ENCODE measurements at regions not wholly inside any gene's neighbourhood (a gene's known extent, or its start where the extent isn't known, plus 50 kb on each side); places are given as distances from the start of the nearest gene placed in this dataset.

- Histone ChIP-seq H3K27me3 (ENCODE audit: control insufficient read depth, insufficient read depth, low read length) (no peaks in the 10 kb centered on the region), H3K27ac (ENCODE audit: low read length) (no peak overlapping the region), H3K9me3 (ENCODE audit: control insufficient read depth, insufficient read depth, low read length) (no peaks in the 10 kb centered on the region), H3K4me1 (ENCODE audit: control insufficient read depth, insufficient read depth, low read length) (peaks cover 2% of the 10 kb centered on the region; the same call in 1 of the 2 replicates), H3K36me3 (ENCODE audit: control insufficient read depth, insufficient read depth, low read length) (no peaks in the 10 kb centered on the region), H3K4me3 (ENCODE audit: low read length) (no peak overlapping the region)
- no CpG with 5 or more reads among the region's 1 CpG for WGBS (ENCODE audit: insufficient coverage, insufficient read length)
- DNase-seq (ENCODE audit: low read depth, low spot score), result no peak
Observed at GRCh38 chr6:144820270-144820669, 535.1 kb downstream of the UTRN start.

GRCh38 chr6:144823131-144823530 is 538.0 kb downstream of the UTRN start:
- H3K4me3 ChIP-seq (ENCODE audit: low read length), result no peak overlapping the region
- WGBS (ENCODE audit: insufficient coverage, insufficient read length), result no CpG with 5 or more reads among the region's 4 CpGs
- H3K27ac ChIP-seq (ENCODE audit: low read length), result no peak overlapping the region
- H3K36me3 ChIP-seq (ENCODE audit: control insufficient read depth, insufficient read depth, low read length), result no peaks in the 10 kb centered on the region
- peaks cover 2% of the 10 kb centered on the region; the same call in 1 of the 2 replicates for H3K4me1 ChIP-seq (ENCODE audit: control insufficient read depth, insufficient read depth, low read length)
- no peaks in the 10 kb centered on the region for H3K27me3 ChIP-seq (ENCODE audit: control insufficient read depth, insufficient read depth, low read length)
- no peak for DNase-seq (ENCODE audit: low read depth, low spot score)
- no peaks in the 10 kb centered on the region for H3K9me3 ChIP-seq (ENCODE audit: control insufficient read depth, insufficient read depth, low read length)

GRCh38 chr6:144824018-144824417 is 538.9 kb downstream of the UTRN start:
- Histone ChIP-seq H3K4me1 (ENCODE audit: control insufficient read depth, insufficient read depth, low read length) (peaks cover 2% of the 10 kb centered on the region; the same call in 1 of the 2 replicates), H3K27ac (ENCODE audit: low read length) (no peak overlapping the region), H3K9me3 (ENCODE audit: control insufficient read depth, insufficient read depth, low read length) (no peaks in the 10 kb centered on the region), H3K27me3 (ENCODE audit: control insufficient read depth, insufficient read depth, low read length) (no peaks in the 10 kb centered on the region), H3K4me3 (ENCODE audit: low read length) (no peak overlapping the region), H3K36me3 (ENCODE audit: control insufficient read depth, insufficient read depth, low read length) (no peaks in the 10 kb centered on the region)
- DNase-seq (ENCODE audit: low read depth, low spot score), result no peak

GRCh38 chr6:144834426-144835038 is 549.4 kb downstream of the UTRN start:
- WGBS (ENCODE audit: insufficient coverage, insufficient read length), result no CpG with 5 or more reads among the region's 6 CpGs
- Histone ChIP-seq H3K4me1 (ENCODE audit: control insufficient read depth, insufficient read depth, low read length) (no peaks in the 10 kb centered on the region; the same call in 1 of the 2 replicates), H3K4me3 (ENCODE audit: low read length) (no peak overlapping the region), H3K27me3 (ENCODE audit: control insufficient read depth, insufficient read depth, low read length) (no peaks in the 10 kb centered on the region), H3K9me3 (ENCODE audit: control insufficient read depth, insufficient read depth, low read length) (no peaks in the 10 kb centered on the region), H3K27ac (ENCODE audit: low read length) (no peak overlapping the region), H3K36me3 (ENCODE audit: control insufficient read depth, insufficient read depth, low read length) (0 out of 2 replicates have a peak, but pooled peaks cover 4% of the 10 kb centered on the region)
- DNase-seq (ENCODE audit: low read depth, low spot score), result no peak

- H3K27ac ChIP-seq (ENCODE audit: low read length), result no peak overlapping the region
- H3K4me3 ChIP-seq (ENCODE audit: low read length), result no peak overlapping the region
- DNase-seq (ENCODE audit: low read depth, low spot score), result no peak
- H3K27me3 ChIP-seq (ENCODE audit: control insufficient read depth, insufficient read depth, low read length), result no peaks in the 10 kb centered on the region
- no peaks in the 10 kb centered on the region for H3K9me3 ChIP-seq (ENCODE audit: control insufficient read depth, insufficient read depth, low read length)
- WGBS (ENCODE audit: insufficient coverage, insufficient read length), result no CpG with 5 or more reads among the region's 6 CpGs
- H3K4me1 ChIP-seq (ENCODE audit: control insufficient read depth, insufficient read depth, low read length), result no peaks in the 10 kb centered on the region; the same call in 1 of the 2 replicates
- H3K36me3 ChIP-seq (ENCODE audit: control insufficient read depth, insufficient read depth, low read length), result 0 out of 2 replicates have a peak, but pooled peaks cover 4% of the 10 kb centered on the region
Observed at GRCh38 chr6:144835322-144835973, 550.3 kb downstream of the UTRN start.

GRCh38 chr6:144840619-144841018 is 555.5 kb downstream of the UTRN start:
- Histone ChIP-seq H3K4me3 (ENCODE audit: low read length) (no peak overlapping the region), H3K27ac (ENCODE audit: low read length) (no peak overlapping the region), H3K4me1 (ENCODE audit: control insufficient read depth, insufficient read depth, low read length) (no peaks in the 10 kb centered on the region), H3K9me3 (ENCODE audit: control insufficient read depth, insufficient read depth, low read length) (no peaks in the 10 kb centered on the region), H3K36me3 (ENCODE audit: control insufficient read depth, insufficient read depth, low read length) (0 out of 2 replicates have a peak, but pooled peaks cover 4% of the 10 kb centered on the region), H3K27me3 (ENCODE audit: control insufficient read depth, insufficient read depth, low read length) (no peaks in the 10 kb centered on the region)
- DNase-seq (ENCODE audit: low read depth, low spot score), result no peak
- WGBS (ENCODE audit: insufficient coverage, insufficient read length), result no CpG with 5 or more reads among the region's 10 CpGs

- WGBS (ENCODE audit: insufficient coverage, insufficient read length), result no CpG with 5 or more reads among the region's 1 CpG
- Histone ChIP-seq H3K4me3 (ENCODE audit: low read length) (no peak overlapping the region), H3K9me3 (ENCODE audit: control insufficient read depth, insufficient read depth, low read length) (no peaks in the 10 kb centered on the region), H3K27ac (ENCODE audit: low read length) (no peak overlapping the region), H3K27me3 (ENCODE audit: control insufficient read depth, insufficient read depth, low read length) (no peaks in the 10 kb centered on the region), H3K36me3 (ENCODE audit: control insufficient read depth, insufficient read depth, low read length) (no peaks in the 10 kb centered on the region), H3K4me1 (ENCODE audit: control insufficient read depth, insufficient read depth, low read length) (peaks cover 2% of the 10 kb centered on the region; the same call in 1 of the 2 replicates)
- DNase-seq (ENCODE audit: low read depth, low spot score), result no peak
Observed at GRCh38 chr6:144843701-144844100, 558.6 kb downstream of the UTRN start.

GRCh38 chr6:144844596-144844995 is 559.5 kb downstream of the UTRN start:
- H3K27ac ChIP-seq (ENCODE audit: low read length), result no peak overlapping the region
- no peak overlapping the region for H3K4me3 ChIP-seq (ENCODE audit: low read length)
- H3K9me3 ChIP-seq (ENCODE audit: control insufficient read depth, insufficient read depth, low read length), result no peaks in the 10 kb centered on the region
- no CpG with 5 or more reads among the region's 3 CpGs for WGBS (ENCODE audit: insufficient coverage, insufficient read length)
- H3K27me3 ChIP-seq (ENCODE audit: control insufficient read depth, insufficient read depth, low read length), result no peaks in the 10 kb centered on the region
- no peak for DNase-seq (ENCODE audit: low read depth, low spot score)
- H3K36me3 ChIP-seq (ENCODE audit: control insufficient read depth, insufficient read depth, low read length), result no peaks in the 10 kb centered on the region
- H3K4me1 ChIP-seq (ENCODE audit: control insufficient read depth, insufficient read depth, low read length), result peaks cover 2% of the 10 kb centered on the region; the same call in 1 of the 2 replicates

GRCh38 chr6:144845186-144845585 is 560.1 kb downstream of the UTRN start:
- no peaks in the 10 kb centered on the region for H3K36me3 ChIP-seq (ENCODE audit: control insufficient read depth, insufficient read depth, low read length)
- no peaks in the 10 kb centered on the region for H3K9me3 ChIP-seq (ENCODE audit: control insufficient read depth, insufficient read depth, low read length)
- no peak overlapping the region for H3K4me3 ChIP-seq (ENCODE audit: low read length)
- peaks cover 2% of the 10 kb centered on the region; the same call in 1 of the 2 replicates for H3K4me1 ChIP-seq (ENCODE audit: control insufficient read depth, insufficient read depth, low read length)
- H3K27me3 ChIP-seq (ENCODE audit: control insufficient read depth, insufficient read depth, low read length), result no peaks in the 10 kb centered on the region
- DNase-seq (ENCODE audit: low read depth, low spot score), result no peak
- no peak overlapping the region for H3K27ac ChIP-seq (ENCODE audit: low read length)

GRCh38 chr6:144847916-144848315 is 562.8 kb downstream of the UTRN start:
- Histone ChIP-seq H3K36me3 (ENCODE audit: control insufficient read depth, insufficient read depth, low read length) (no peaks in the 10 kb centered on the region), H3K27me3 (ENCODE audit: control insufficient read depth, insufficient read depth, low read length) (no peaks in the 10 kb centered on the region), H3K27ac (ENCODE audit: low read length) (no peak overlapping the region), H3K9me3 (ENCODE audit: control insufficient read depth, insufficient read depth, low read length) (no peaks in the 10 kb centered on the region), H3K4me1 (ENCODE audit: control insufficient read depth, insufficient read depth, low read length) (peaks cover 2% of the 10 kb centered on the region; the same call in 1 of the 2 replicates), H3K4me3 (ENCODE audit: low read length) (no peak overlapping the region)
- DNase-seq (ENCODE audit: low read depth, low spot score), result no peak
- WGBS (ENCODE audit: insufficient coverage, insufficient read length), result no CpG with 5 or more reads among the region's 2 CpGs

GRCh38 chr6:144849920-144850319 is 564.8 kb downstream of the UTRN start:
- Histone ChIP-seq H3K27me3 (ENCODE audit: control insufficient read depth, insufficient read depth, low read length) (no peaks in the 10 kb centered on the region), H3K36me3 (ENCODE audit: control insufficient read depth, insufficient read depth, low read length) (no peaks in the 10 kb centered on the region), H3K9me3 (ENCODE audit: control insufficient read depth, insufficient read depth, low read length) (no peaks in the 10 kb centered on the region), H3K27ac (ENCODE audit: low read length) (no peak overlapping the region), H3K4me3 (ENCODE audit: low read length) (no peak overlapping the region), H3K4me1 (ENCODE audit: control insufficient read depth, insufficient read depth, low read length) (peaks cover 2% of the 10 kb centered on the region; the same call in 1 of the 2 replicates)
- WGBS (ENCODE audit: insufficient coverage, insufficient read length), result no CpG with 5 or more reads among the region's 2 CpGs
- no peak for DNase-seq (ENCODE audit: low read depth, low spot score)

Data from iPS DF 6.9 (cell line).